ENCODE measurements at regions not wholly inside any gene's neighbourhood (a gene's known extent, or its start where the extent isn't known, plus 50 kb on each side); places are given as distances from the start of the nearest gene placed in this dataset.

DNA sequence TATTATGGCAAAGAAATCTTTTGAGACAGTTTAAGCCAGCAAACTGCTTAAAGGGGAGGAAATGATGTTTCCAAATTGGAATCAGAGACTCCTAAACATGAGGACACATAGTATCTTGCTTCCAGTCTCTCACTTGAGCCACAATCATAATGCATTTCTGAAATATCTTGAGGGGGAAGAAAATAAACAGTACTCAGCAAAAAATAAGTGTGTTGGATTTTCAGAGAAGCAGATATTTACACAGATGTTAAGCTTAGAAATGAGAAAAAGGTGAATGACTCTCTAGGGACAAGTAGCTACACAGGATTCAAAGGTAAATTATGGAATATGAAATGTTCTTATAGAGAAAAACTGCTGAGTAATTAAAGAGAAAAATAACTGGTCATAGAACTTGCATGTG is 1583.6 kb downstream of the CDH8 start:
- TF ChIP-seq RAD21 (IDR thresholded peaks at IDR 0.05; ENCODE audit: low read length) (no peak), CTCF (IDR thresholded peaks at IDR 0.05) (no peak), CHD2 (IDR thresholded peaks at IDR 0.05; ENCODE audit: low read length, partially characterized antibody) (no peak), RCOR1 (IDR thresholded peaks at IDR 0.05; ENCODE audit: low read length) (no peak), EP300 (IDR thresholded peaks at IDR 0.05; ENCODE audit: borderline replicate concordance in 1 of 2, low read depth in 1 of 2, low read length in 1 of 2) (no peak), SMC3 (IDR thresholded peaks at IDR 0.05; ENCODE audit: low read depth, low read length) (no peak), TCF12 (IDR thresholded peaks at IDR 0.05) (no peak), JUND (IDR thresholded peaks at IDR 0.05) (no peak), MEF2A (IDR thresholded peaks at IDR 0.05; ENCODE audit: borderline replicate concordance, low read depth) (no peak), MAX (IDR thresholded peaks at IDR 0.05; ENCODE audit: low read depth) (no peak)
- TF ChIP-seq, protein P1, sequence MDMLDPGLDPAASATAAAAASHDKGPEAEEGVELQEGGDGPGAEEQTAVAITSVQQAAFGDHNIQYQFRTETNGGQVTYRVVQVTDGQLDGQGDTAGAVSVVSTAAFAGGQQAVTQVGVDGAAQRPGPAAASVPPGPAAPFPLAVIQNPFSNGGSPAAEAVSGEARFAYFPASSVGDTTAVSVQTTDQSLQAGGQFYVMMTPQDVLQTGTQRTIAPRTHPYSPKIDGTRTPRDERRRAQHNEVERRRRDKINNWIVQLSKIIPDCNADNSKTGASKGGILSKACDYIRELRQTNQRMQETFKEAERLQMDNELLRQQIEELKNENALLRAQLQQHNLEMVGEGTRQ (IDR thresholded peaks at IDR 0.05; ENCODE audit: borderline replicate concordance, low read depth, low read length), result no peak
- TF ChIP-seq, protein P2, sequence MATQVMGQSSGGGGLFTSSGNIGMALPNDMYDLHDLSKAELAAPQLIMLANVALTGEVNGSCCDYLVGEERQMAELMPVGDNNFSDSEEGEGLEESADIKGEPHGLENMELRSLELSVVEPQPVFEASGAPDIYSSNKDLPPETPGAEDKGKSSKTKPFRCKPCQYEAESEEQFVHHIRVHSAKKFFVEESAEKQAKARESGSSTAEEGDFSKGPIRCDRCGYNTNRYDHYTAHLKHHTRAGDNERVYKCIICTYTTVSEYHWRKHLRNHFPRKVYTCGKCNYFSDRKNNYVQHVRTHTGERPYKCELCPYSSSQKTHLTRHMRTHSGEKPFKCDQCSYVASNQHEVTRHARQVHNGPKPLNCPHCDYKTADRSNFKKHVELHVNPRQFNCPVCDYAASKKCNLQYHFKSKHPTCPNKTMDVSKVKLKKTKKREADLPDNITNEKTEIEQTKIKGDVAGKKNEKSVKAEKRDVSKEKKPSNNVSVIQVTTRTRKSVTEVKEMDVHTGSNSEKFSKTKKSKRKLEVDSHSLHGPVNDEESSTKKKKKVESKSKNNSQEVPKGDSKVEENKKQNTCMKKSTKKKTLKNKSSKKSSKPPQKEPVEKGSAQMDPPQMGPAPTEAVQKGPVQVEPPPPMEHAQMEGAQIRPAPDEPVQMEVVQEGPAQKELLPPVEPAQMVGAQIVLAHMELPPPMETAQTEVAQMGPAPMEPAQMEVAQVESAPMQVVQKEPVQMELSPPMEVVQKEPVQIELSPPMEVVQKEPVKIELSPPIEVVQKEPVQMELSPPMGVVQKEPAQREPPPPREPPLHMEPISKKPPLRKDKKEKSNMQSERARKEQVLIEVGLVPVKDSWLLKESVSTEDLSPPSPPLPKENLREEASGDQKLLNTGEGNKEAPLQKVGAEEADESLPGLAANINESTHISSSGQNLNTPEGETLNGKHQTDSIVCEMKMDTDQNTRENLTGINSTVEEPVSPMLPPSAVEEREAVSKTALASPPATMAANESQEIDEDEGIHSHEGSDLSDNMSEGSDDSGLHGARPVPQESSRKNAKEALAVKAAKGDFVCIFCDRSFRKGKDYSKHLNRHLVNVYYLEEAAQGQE (IDR thresholded peaks at IDR 0.05; ENCODE audit: low read depth, low read length), result no peak
- TF ChIP-seq, protein P3, sequence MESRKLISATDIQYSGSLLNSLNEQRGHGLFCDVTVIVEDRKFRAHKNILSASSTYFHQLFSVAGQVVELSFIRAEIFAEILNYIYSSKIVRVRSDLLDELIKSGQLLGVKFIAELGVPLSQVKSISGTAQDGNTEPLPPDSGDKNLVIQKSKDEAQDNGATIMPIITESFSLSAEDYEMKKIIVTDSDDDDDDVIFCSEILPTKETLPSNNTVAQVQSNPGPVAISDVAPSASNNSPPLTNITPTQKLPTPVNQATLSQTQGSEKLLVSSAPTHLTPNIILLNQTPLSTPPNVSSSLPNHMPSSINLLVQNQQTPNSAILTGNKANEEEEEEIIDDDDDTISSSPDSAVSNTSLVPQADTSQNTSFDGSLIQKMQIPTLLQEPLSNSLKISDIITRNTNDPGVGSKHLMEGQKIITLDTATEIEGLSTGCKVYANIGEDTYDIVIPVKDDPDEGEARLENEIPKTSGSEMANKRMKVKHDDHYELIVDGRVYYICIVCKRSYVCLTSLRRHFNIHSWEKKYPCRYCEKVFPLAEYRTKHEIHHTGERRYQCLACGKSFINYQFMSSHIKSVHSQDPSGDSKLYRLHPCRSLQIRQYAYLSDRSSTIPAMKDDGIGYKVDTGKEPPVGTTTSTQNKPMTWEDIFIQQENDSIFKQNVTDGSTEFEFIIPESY (IDR thresholded peaks at IDR 0.05; ENCODE audit: borderline replicate concordance, low read depth), result no peak

Data from SK-N-SH (cell line).